Suprapubic skin (tissue), 4 donors: ENCODE measurements at regions not wholly inside any gene's neighbourhood (a gene's known extent, or its start where the extent isn't known, plus 50 kb on each side); places are given as distances from the start of the nearest gene placed in this dataset.

ENCODE experiments used
- DNase-seq, 2 donors: peaks; one replicate each; pipeline ENCODE4 v3.0.0-alpha.2; 2019; ENCODE audit warnings: low spot score in 2 of 2
- H3K27ac ChIP-seq: fragments of 200-600 bp; sonication (generic); one replicate; pipeline ENCODE4 v1.5.1; 2019
- H3K27me3 ChIP-seq: fragments of 200-600 bp; sonication (generic); one replicate; pipeline ENCODE4 v1.5.1; 2019
- H3K36me3 ChIP-seq: fragments of 200-600 bp; sonication (generic); one replicate; pipeline ENCODE4 v1.5.1; 2019
- H3K4me1 ChIP-seq: fragments of 200-600 bp; sonication (generic); one replicate; pipeline ENCODE4 v1.5.1; 2019
- H3K4me3 ChIP-seq: fragments of 200-600 bp; sonication (generic); one replicate; pipeline ENCODE4 v1.5.1; 2019; ENCODE audit warnings: mild to moderate bottlenecking
- H3K9me3 ChIP-seq: fragments of 200-600 bp; sonication (generic); one replicate; pipeline ENCODE4 v1.5.1; 2019
- EP300 ChIP-seq: sonication (generic); formaldehyde crosslinking; IDR thresholded peaks from one replicate; pipeline ENCODE4 v1.6.1; 2017; ENCODE audit warnings: antibody characterized with exemption
- POLR2A ChIP-seq, 2 donors: fragments of 450-650 bp; IDR thresholded peaks; one replicate each; pipeline ENCODE4 v1.6.1; 2017; ENCODE audit warnings: antibody characterized with exemption in 2 of 2, mild to moderate bottlenecking in 2 of 2, moderate library complexity in 2 of 2
- POLR2AphosphoS5 ChIP-seq, 3 donors: sonication (generic); formaldehyde crosslinking; IDR thresholded peaks; one replicate each; pipeline ENCODE4 v1.6.1; 2017; ENCODE audit warnings: antibody characterized with exemption in 3 of 3
- WGBS: methylation state at CpG from one replicate; pipeline ENCODE4 v1.1.5; 2018; 5-methylcytosine and 5-hydroxymethylcytosine counted together
- TF ChIP-seq, protein P1 (sequence below), 2 donors: fragments of 200-600 bp in 1 of 2; fragments of 450-650 bp in 1 of 2; sonication (generic) in 1 of 2; IDR thresholded peaks; one replicate each; pipeline ENCODE4 v1.5.1; 2016 to 2019; ENCODE audit warnings: antibody characterized with exemption in 2 of 2, mild to moderate bottlenecking in 1 of 2, moderate library complexity in 1 of 2

DNA sequence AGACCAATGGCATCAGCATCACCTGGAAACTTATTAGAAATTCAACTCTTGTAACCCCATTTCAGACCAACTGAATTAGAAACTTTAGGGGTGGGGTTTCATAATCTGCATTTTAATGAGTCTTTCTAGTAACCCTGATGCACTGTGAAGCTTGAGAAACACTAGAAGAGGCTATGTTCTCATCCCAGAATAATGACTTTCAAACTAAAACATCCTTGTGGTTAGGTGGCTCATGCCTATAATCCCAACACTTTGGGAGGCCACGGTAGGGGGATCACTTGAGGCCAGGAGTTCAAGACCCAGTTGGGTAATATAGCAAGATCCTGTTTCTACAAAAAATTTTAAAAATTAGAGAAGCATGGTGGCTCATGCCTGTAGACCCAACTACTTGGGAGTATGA, 402.4 kb downstream of the DLEU7 start:
- H3K4me1 ChIP-seq, result no peaks in the 10 kb centered on the region
- H3K27me3 ChIP-seq, result no peaks in the 10 kb centered on the region
- TF ChIP-seq POLR2A (IDR thresholded peaks at IDR 0.05) (no peak), EP300 (no peak), POLR2AphosphoS5 (IDR thresholded peaks at IDR 0.05) (no peak)
- TF ChIP-seq, protein P1, sequence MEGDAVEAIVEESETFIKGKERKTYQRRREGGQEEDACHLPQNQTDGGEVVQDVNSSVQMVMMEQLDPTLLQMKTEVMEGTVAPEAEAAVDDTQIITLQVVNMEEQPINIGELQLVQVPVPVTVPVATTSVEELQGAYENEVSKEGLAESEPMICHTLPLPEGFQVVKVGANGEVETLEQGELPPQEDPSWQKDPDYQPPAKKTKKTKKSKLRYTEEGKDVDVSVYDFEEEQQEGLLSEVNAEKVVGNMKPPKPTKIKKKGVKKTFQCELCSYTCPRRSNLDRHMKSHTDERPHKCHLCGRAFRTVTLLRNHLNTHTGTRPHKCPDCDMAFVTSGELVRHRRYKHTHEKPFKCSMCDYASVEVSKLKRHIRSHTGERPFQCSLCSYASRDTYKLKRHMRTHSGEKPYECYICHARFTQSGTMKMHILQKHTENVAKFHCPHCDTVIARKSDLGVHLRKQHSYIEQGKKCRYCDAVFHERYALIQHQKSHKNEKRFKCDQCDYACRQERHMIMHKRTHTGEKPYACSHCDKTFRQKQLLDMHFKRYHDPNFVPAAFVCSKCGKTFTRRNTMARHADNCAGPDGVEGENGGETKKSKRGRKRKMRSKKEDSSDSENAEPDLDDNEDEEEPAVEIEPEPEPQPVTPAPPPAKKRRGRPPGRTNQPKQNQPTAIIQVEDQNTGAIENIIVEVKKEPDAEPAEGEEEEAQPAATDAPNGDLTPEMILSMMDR (IDR thresholded peaks at IDR 0.05), result no peak
- no peak overlapping the region for H3K4me3 ChIP-seq
- 94% methylated on average over 1 of the region's 1 CpG for WGBS
- H3K36me3 ChIP-seq, result no peaks in the 10 kb centered on the region
- DNase-seq, result no peak
- no peaks in the 10 kb centered on the region for H3K9me3 ChIP-seq
- no peak overlapping the region for H3K27ac ChIP-seq

DNA sequence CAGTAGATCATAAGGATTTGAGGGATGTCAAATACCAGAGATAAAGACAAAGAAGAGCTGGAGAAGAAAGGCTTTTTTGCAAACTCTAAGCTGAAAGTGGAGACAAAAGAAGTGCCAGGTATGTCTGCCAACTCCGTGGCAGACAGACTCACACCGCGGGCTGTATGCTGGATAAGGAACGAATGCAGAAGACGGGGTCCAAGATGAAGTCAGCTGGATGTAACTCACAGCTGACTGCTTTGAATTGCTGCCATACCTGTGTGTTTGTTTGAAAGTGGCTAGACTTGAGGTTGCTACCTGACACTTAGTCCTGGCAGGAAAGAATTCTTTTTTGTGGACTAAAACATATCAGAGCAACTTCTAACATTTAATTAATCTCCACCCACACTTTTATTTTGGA, 398.8 kb downstream of the DLEU7 start:
- H3K27ac ChIP-seq, result no peak overlapping the region
- TF ChIP-seq EP300 (no peak), POLR2AphosphoS5 (IDR thresholded peaks at IDR 0.05) (no peak), POLR2A (IDR thresholded peaks at IDR 0.05) (no peak)
- TF ChIP-seq, protein P1 (IDR thresholded peaks at IDR 0.05), result no peak
- H3K4me1 ChIP-seq, result no peaks in the 10 kb centered on the region
- no peak overlapping the region for H3K4me3 ChIP-seq
- no peaks in the 10 kb centered on the region for H3K36me3 ChIP-seq
- no peaks in the 10 kb centered on the region for H3K27me3 ChIP-seq
- no peaks in the 10 kb centered on the region for H3K9me3 ChIP-seq
- no peak for DNase-seq
- 41% methylated on average over 5 of the region's 5 CpGs for WGBS

DNA sequence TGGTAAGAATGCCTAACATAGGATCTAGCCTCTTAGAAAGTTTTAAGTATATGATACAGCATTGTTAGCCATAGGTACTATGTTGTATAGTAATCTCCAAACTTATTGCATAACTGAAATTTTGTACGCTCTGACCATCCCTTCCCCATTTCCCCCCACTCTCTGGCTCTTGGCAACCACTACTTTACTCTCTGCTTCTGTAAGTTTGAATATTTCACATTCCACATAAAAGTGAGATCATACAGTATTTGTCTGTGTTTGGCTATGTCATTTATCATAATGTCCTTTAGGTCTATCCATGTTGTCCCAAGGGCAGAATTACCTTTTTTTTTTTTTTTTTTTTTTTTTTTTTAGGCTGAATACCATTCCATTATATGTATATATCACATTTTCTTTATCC, 396.9 kb downstream of the DLEU7 start:
- Histone ChIP-seq H3K4me3 (no peak overlapping the region), H3K36me3 (no peaks in the 10 kb centered on the region), H3K4me1 (no peaks in the 10 kb centered on the region), H3K27ac (no peak overlapping the region), H3K27me3 (no peaks in the 10 kb centered on the region), H3K9me3 (no peaks in the 10 kb centered on the region)
- 89% methylated on average over 1 of the region's 1 CpG for WGBS
- DNase-seq, result no peak
- TF ChIP-seq EP300, result no peak
- no peak for TF ChIP-seq POLR2A (IDR thresholded peaks at IDR 0.05)
- TF ChIP-seq, protein P1 (IDR thresholded peaks at IDR 0.05), result no peak
- TF ChIP-seq POLR2AphosphoS5 (IDR thresholded peaks at IDR 0.05), result no peak

DNA sequence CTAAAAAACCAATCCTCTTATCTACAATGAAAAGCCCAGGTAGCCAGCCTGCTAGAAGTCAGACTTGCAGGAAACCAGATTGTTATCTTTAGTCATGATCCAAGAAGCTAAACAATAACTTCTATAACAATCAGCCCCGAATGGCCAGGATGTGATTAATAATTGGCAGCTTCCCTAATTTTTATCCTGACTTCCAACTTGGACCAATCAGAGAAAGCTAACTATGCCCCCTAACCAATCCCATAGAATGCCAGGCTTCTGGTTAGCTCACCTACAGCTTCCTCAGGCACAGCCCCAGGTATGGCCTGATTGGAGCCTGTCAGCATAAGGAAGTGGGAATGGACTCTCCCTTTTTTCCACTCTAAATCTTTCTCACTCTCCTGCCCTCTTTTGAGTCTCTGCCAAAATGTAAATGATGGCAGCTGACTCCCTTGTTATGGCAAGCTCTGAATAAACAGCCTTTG, 394.9 kb downstream of the DLEU7 start:
- H3K4me3 ChIP-seq, result no peak overlapping the region
- peaks cover 4% of the 10 kb centered on the region for H3K4me1 ChIP-seq
- no peaks in the 10 kb centered on the region for H3K9me3 ChIP-seq
- no peaks in the 10 kb centered on the region for H3K27me3 ChIP-seq
- WGBS, result 40% methylated on average over 1 of the region's 1 CpG
- no peak for TF ChIP-seq POLR2AphosphoS5 (IDR thresholded peaks at IDR 0.05)
- TF ChIP-seq POLR2A (IDR thresholded peaks at IDR 0.05), result no peak
- no peak for TF ChIP-seq EP300
- TF ChIP-seq, protein P1 (IDR thresholded peaks at IDR 0.05), result no peak
- no peak overlapping the region for H3K27ac ChIP-seq
- DNase-seq, result no peak
- no peaks in the 10 kb centered on the region for H3K36me3 ChIP-seq

GRCh38 chr13:50449465-50449864, 394.0 kb downstream of the DLEU7 start:
- TF ChIP-seq EP300, result no peak
- TF ChIP-seq POLR2AphosphoS5 (IDR thresholded peaks at IDR 0.05), result no peak
- no peak for TF ChIP-seq POLR2A (IDR thresholded peaks at IDR 0.05)
- TF ChIP-seq, protein P1 (IDR thresholded peaks at IDR 0.05), result no peak
- Histone ChIP-seq H3K27ac (no peak overlapping the region), H3K27me3 (no peaks in the 10 kb centered on the region), H3K9me3 (no peaks in the 10 kb centered on the region), H3K4me1 (peaks cover 4% of the 10 kb centered on the region), H3K4me3 (no peak overlapping the region), H3K36me3 (no peaks in the 10 kb centered on the region)
- no peak for DNase-seq
- WGBS, result 100% methylated on average over 2 of the region's 2 CpGs
